DND-41 (cell line): ENCODE measurements at regions not wholly inside any gene's neighbourhood (a gene's known extent, or its start where the extent isn't known, plus 50 kb on each side); places are given as distances from the start of the nearest gene placed in this dataset.

ENCODE experiments used
- ATAC-seq: fragments of 200-7000 bp; cut with Tn5 transposase; 3 replicates; pipeline ENCODE4 v1.9.1; 2021; ENCODE audit warnings: low read depth; ENCODE audit not compliant: insufficient read depth
- DNase-seq: peaks from one replicate; pipeline ENCODE4 v3.0.0-alpha.2; 2020
- H2AFZ ChIP-seq: 2 replicates; pipeline ENCODE4 v1.6.0; 2012; ENCODE audit warnings: low read depth, low read length
- H3K27ac ChIP-seq: 2 replicates; pipeline ENCODE4 v1.5.1; 2012; ENCODE audit warnings: low read length, inconsistent platforms
- H3K27me3 ChIP-seq: fragments of 200-600 bp; sonication (generic); 2 replicates; pipeline ENCODE4 v1.6.0; 2012; ENCODE audit warnings: low read length, mild to moderate bottlenecking, inconsistent platforms; ENCODE audit not compliant: insufficient read depth, poor library complexity
- H3K36me3 ChIP-seq: 2 replicates; pipeline ENCODE4 v1.5.1; 2012; ENCODE audit warnings: low read length, inconsistent platforms; ENCODE audit not compliant: insufficient read depth
- H3K4me1 ChIP-seq: 2 replicates; pipeline ENCODE4 v1.5.1; 2012; ENCODE audit warnings: mild to moderate bottlenecking, low read length; ENCODE audit not compliant: insufficient read depth
- H3K4me2 ChIP-seq: 2 replicates; pipeline ENCODE4 v1.6.0; 2012; ENCODE audit warnings: mild to moderate bottlenecking, moderate library complexity, low read length, inconsistent platforms; ENCODE audit not compliant: insufficient read depth
- H3K4me3 ChIP-seq, 2 experiments: fragments of 200-600 bp in 1 of 2; shearing (Covaris generic) in 1 of 2; 2 replicates each; pipeline ENCODE4 v1.5.1; 2012 to 2016; ENCODE audit warnings: inconsistent platforms in 2 of 2, low read length in 2 of 2, mild to moderate bottlenecking in 2 of 2, low read depth in 1 of 2, moderate library complexity in 1 of 2
- H3K79me2 ChIP-seq: 2 replicates; pipeline ENCODE4 v1.6.0; 2012; ENCODE audit warnings: low read length, inconsistent platforms; ENCODE audit not compliant: insufficient read depth
- H3K9ac ChIP-seq: 2 replicates; pipeline ENCODE4 v1.6.0; 2012; ENCODE audit warnings: low read depth, mild to moderate bottlenecking, inconsistent platforms, low read length, moderate library complexity
- H3K9me3 ChIP-seq: 2 replicates; pipeline ENCODE4 v1.5.1; 2012; ENCODE audit warnings: low read length, moderate library complexity, mild to moderate bottlenecking, inconsistent platforms; ENCODE audit not compliant: insufficient read depth, severe bottlenecking
- H4K20me1 ChIP-seq: 2 replicates; pipeline ENCODE4 v1.6.0; 2012; ENCODE audit warnings: low read length; ENCODE audit not compliant: insufficient read depth
- CTCF ChIP-seq: IDR thresholded peaks from 2 replicates; pipeline ENCODE4 v1.5.1; 2012; ENCODE audit warnings: borderline replicate concordance, low read length, moderate library complexity, mild to moderate bottlenecking; ENCODE audit not compliant: poor library complexity, severe bottlenecking; ENCODE audit errors: extremely low read depth
- EZH2 ChIP-seq: IDR thresholded peaks from 3 replicates; pipeline ENCODE4 v1.6.1; 2012; ENCODE audit warnings: borderline replicate concordance, low read depth, mild to moderate bottlenecking, moderate library complexity, low read length, inconsistent platforms; ENCODE audit not compliant: severe bottlenecking

GRCh38 chr4:30473225-30473624 lies 246.9 kb upstream of the PCDH7 start:
- no peaks in the 10 kb centered on the region for H3K4me1 ChIP-seq
- H3K27me3 ChIP-seq, result no peaks in the 10 kb centered on the region
- DNase-seq (no peak), ATAC-seq (no peak)
- H3K9me3 ChIP-seq, result no peaks in the 10 kb centered on the region
- no peak overlapping the region for H3K9ac ChIP-seq
- no peaks in the 10 kb centered on the region for H3K36me3 ChIP-seq
- H3K4me3 ChIP-seq, result no peak overlapping the region
- no peak overlapping the region for H2AFZ ChIP-seq
- H3K27ac ChIP-seq, result no peak overlapping the region
- H3K4me2 ChIP-seq, result no peak overlapping the region
- no peaks in the 10 kb centered on the region for H3K79me2 ChIP-seq
- TF ChIP-seq EZH2 (no peak), CTCF (no peak)
- no peaks in the 10 kb centered on the region for H4K20me1 ChIP-seq

GRCh38 chr4:30495251-30495650 lies 224.9 kb upstream of the PCDH7 start:
- no peaks in the 10 kb centered on the region for H4K20me1 ChIP-seq
- H3K27ac ChIP-seq, result no peak overlapping the region
- no peak overlapping the region for H2AFZ ChIP-seq
- no peaks in the 10 kb centered on the region for H3K9me3 ChIP-seq
- H3K27me3 ChIP-seq, result no peaks in the 10 kb centered on the region
- ATAC-seq (no peak), DNase-seq (no peak)
- no peak overlapping the region for H3K4me3 ChIP-seq
- no peak overlapping the region for H3K9ac ChIP-seq
- no peak overlapping the region for H3K4me2 ChIP-seq
- TF ChIP-seq CTCF (no peak), EZH2 (no peak)
- no peaks in the 10 kb centered on the region for H3K4me1 ChIP-seq
- no peaks in the 10 kb centered on the region for H3K36me3 ChIP-seq
- no peaks in the 10 kb centered on the region for H3K79me2 ChIP-seq

- no peak overlapping the region for H3K9ac ChIP-seq
- ATAC-seq, result no peak
- H3K4me1 ChIP-seq, result no peaks in the 10 kb centered on the region
- H4K20me1 ChIP-seq, result no peaks in the 10 kb centered on the region
- H3K4me2 ChIP-seq, result no peak overlapping the region
- no peak overlapping the region for H3K4me3 ChIP-seq
- no peaks in the 10 kb centered on the region for H3K79me2 ChIP-seq
- H3K36me3 ChIP-seq, result no peaks in the 10 kb centered on the region
- H3K27me3 ChIP-seq, result no peaks in the 10 kb centered on the region
- H2AFZ ChIP-seq, result no peak overlapping the region
- H3K9me3 ChIP-seq, result no peaks in the 10 kb centered on the region
- H3K27ac ChIP-seq, result no peak overlapping the region
- no peak for DNase-seq
- TF ChIP-seq EZH2 (no peak), CTCF (no peak)
Observed at GRCh38 chr4:30495651-30496310, 224.4 kb upstream of the PCDH7 start.
